Mesenchymal stem cell (in vitro differentiated cells and primary cell): ENCODE measurements at regions not wholly inside any gene's neighbourhood (a gene's known extent, or its start where the extent isn't known, plus 50 kb on each side); places are given as distances from the start of the nearest gene placed in this dataset.

ENCODE experiments used
- DNase-seq: peaks from one replicate; pipeline ENCODE4 v3.0.0-alpha.2; 2013
- H2AFZ ChIP-seq: one replicate; pipeline ENCODE4 v1.6.1; 2013; ENCODE audit warnings: low read depth, mild to moderate bottlenecking, control low read depth, inconsistent platforms, low read length, moderate library complexity
- H2AK5ac ChIP-seq: 2 replicates; pipeline ENCODE4 v1.6.1; 2013; ENCODE audit warnings: low read length, moderate library complexity, mild to moderate bottlenecking, inconsistent platforms; ENCODE audit not compliant: severe bottlenecking
- H2BK120ac ChIP-seq: one replicate; pipeline ENCODE4 v1.6.1; 2013; ENCODE audit warnings: low read depth, mild to moderate bottlenecking, inconsistent platforms, low read length, moderate library complexity
- H2BK12ac ChIP-seq, 2 experiments: one replicate each; pipeline ENCODE4 v1.6.1; 2013; ENCODE audit warnings: inconsistent platforms in 2 of 2, low read length in 2 of 2, mild to moderate bottlenecking in 2 of 2, moderate library complexity in 2 of 2, control low read depth in 1 of 2
- H2BK15ac ChIP-seq: one replicate; pipeline ENCODE4 v1.6.1; 2013; ENCODE audit warnings: mild to moderate bottlenecking, low read depth, inconsistent platforms; ENCODE audit not compliant: poor library complexity, severe bottlenecking
- H2BK5ac ChIP-seq: 2 replicates; pipeline ENCODE4 v1.6.1; 2013; ENCODE audit warnings: low read depth, mild to moderate bottlenecking, low read length, control low read depth, inconsistent platforms; ENCODE audit not compliant: poor library complexity, severe bottlenecking
- H3K14ac ChIP-seq, 2 experiments: one replicate each; pipeline ENCODE4 v1.6.1; 2013; ENCODE audit warnings: inconsistent platforms in 2 of 2, low read length in 2 of 2, control low read depth in 1 of 2, mild to moderate bottlenecking in 1 of 2, moderate library complexity in 1 of 2
- H3K18ac ChIP-seq, 2 experiments: one replicate each; pipeline ENCODE4 v1.6.1; 2013; ENCODE audit warnings: inconsistent platforms in 2 of 2, low read length in 2 of 2, control low read depth in 1 of 2, low read depth in 1 of 2, mild to moderate bottlenecking in 1 of 2
- H3K23ac ChIP-seq, 2 experiments: one replicate each; pipeline ENCODE4 v1.6.1; 2013; ENCODE audit warnings: inconsistent platforms in 2 of 2, low read length in 2 of 2, mild to moderate bottlenecking in 2 of 2, moderate library complexity in 2 of 2, control low read depth in 1 of 2
- H3K27ac ChIP-seq: 2 replicates; pipeline ENCODE4 v1.5.1; 2013; ENCODE audit warnings: mild to moderate bottlenecking, moderate library complexity, low read length, control low read depth, inconsistent platforms; ENCODE audit not compliant: poor library complexity, severe bottlenecking
- H3K27me3 ChIP-seq, 2 experiments: 2 replicates each; pipeline versions ENCODE4 v1.6.1 to v1.7.0; 2013; ENCODE audit warnings: low read length in 2 of 2, mild to moderate bottlenecking in 2 of 2, moderate library complexity in 2 of 2, control low read depth in 1 of 2, inconsistent platforms in 1 of 2; ENCODE audit not compliant: control insufficient read depth in 1 of 2, insufficient read depth in 1 of 2
- H3K36me3 ChIP-seq, 2 experiments: 2 replicates each; pipeline versions ENCODE4 v1.6.1 to v1.7.0; 2013; ENCODE audit warnings: low read length in 2 of 2, control low read depth in 1 of 2, inconsistent platforms in 1 of 2, low read depth in 1 of 2, mild to moderate bottlenecking in 1 of 2; ENCODE audit not compliant: insufficient read depth in 2 of 2, control insufficient read depth in 1 of 2
- H3K4ac ChIP-seq, 2 experiments: one replicate each; pipeline ENCODE4 v1.6.1; 2013; ENCODE audit warnings: inconsistent platforms in 2 of 2, low read length in 2 of 2, mild to moderate bottlenecking in 2 of 2, moderate library complexity in 2 of 2, control low read depth in 1 of 2, low read depth in 1 of 2
- H3K4me1 ChIP-seq: 2 replicates; pipeline ENCODE4 v1.6.1; 2013; ENCODE audit warnings: low read depth, low read length, control low read depth; ENCODE audit not compliant: control insufficient read depth, insufficient read depth
- H3K4me2 ChIP-seq: 2 replicates; pipeline ENCODE4 v1.6.1; 2013; ENCODE audit warnings: low read length, mild to moderate bottlenecking, inconsistent platforms; ENCODE audit not compliant: poor library complexity, severe bottlenecking
- H3K4me3 ChIP-seq, 2 experiments: 2 replicates each; pipeline versions ENCODE4 v1.5.1 to v1.7.0; 2013; ENCODE audit warnings: low read length in 2 of 2, mild to moderate bottlenecking in 2 of 2, control low read depth in 1 of 2, low read depth in 1 of 2; ENCODE audit not compliant: insufficient read depth in 1 of 2
- H3K79me1 ChIP-seq: replicated peaks from 2 replicates; pipeline ENCODE4 v1.6.1; 2013; ENCODE audit warnings: mild to moderate bottlenecking, control low read depth, low read length, inconsistent platforms; ENCODE audit not compliant: poor library complexity, severe bottlenecking
- H3K9ac ChIP-seq: 2 replicates; pipeline ENCODE4 v1.7.0; 2013; ENCODE audit warnings: mild to moderate bottlenecking, low read length, moderate library complexity
- H3K9me3 ChIP-seq: 2 replicates; pipeline ENCODE4 v1.7.0; 2013; ENCODE audit warnings: mild to moderate bottlenecking, low read length; ENCODE audit not compliant: control insufficient read depth
- H4K8ac ChIP-seq: one replicate; pipeline ENCODE4 v1.6.1; 2013; ENCODE audit warnings: inconsistent platforms, mild to moderate bottlenecking, low read length, moderate library complexity
- H4K91ac ChIP-seq: one replicate; pipeline ENCODE4 v1.6.1; 2013; ENCODE audit warnings: mild to moderate bottlenecking, low read length, inconsistent platforms
- WGBS: methylation state at CpG from one replicate; pipeline ENCODE4 v1.1.7; 2013; ENCODE audit warnings: mixed read lengths; 5-methylcytosine and 5-hydroxymethylcytosine counted together

GRCh38 chr16:65684230-65684629, 562.4 kb upstream of the CDH11 start:
- no peak overlapping the region for H3K4me2 ChIP-seq
- no peak overlapping the region for H3K14ac ChIP-seq
- H2BK12ac ChIP-seq = no peak overlapping the region
- H3K4ac ChIP-seq = no peak overlapping the region
- H4K91ac ChIP-seq = no peak overlapping the region
- no peaks in the 10 kb centered on the region for H3K79me1 ChIP-seq
- H3K18ac ChIP-seq = no peak overlapping the region
- no peak for DNase-seq
- H3K4me3 ChIP-seq = no peak overlapping the region
- H3K27me3 ChIP-seq = no peaks in the 10 kb centered on the region
- no peak overlapping the region for H4K8ac ChIP-seq
- no peak overlapping the region for H2AFZ ChIP-seq
- no peak overlapping the region for H2BK120ac ChIP-seq
- H3K23ac ChIP-seq = no peak overlapping the region
- no peak overlapping the region for H2AK5ac ChIP-seq
- no peak overlapping the region for H2BK15ac ChIP-seq
- H3K27ac ChIP-seq = no peak overlapping the region
- no peak overlapping the region for H3K9ac ChIP-seq
- H3K4me1 ChIP-seq = no peaks in the 10 kb centered on the region
- H2BK5ac ChIP-seq = no peak overlapping the region
- no peaks in the 10 kb centered on the region for H3K36me3 ChIP-seq
- H3K9me3 ChIP-seq = peaks cover 6% of the 10 kb centered on the region

DNA sequence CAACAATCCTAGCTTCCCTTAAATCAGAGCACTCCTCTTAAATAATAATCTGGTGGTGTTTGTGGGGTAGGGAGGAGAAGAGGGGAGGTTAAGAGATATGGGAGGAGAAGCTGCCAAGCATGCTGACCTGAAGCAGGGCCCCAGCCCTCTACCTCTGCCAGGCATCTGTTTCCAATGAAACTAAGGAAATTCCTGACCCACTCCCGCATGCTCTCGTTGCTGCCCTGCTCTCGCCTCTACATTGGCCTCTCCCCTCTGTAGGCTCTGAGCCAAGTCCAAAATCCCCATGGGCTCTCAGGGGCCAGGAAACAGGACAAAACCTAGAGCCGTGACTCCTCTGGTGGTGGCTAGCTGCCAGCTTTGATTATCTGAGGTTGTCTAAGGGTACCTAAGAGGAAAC, 559.5 kb upstream of the CDH11 start:
- Histone ChIP-seq H2BK120ac (no peak overlapping the region), H3K27me3 (no peaks in the 10 kb centered on the region), H4K8ac (no peak overlapping the region), H3K4me3 (no peak overlapping the region), H3K4me1 (no peaks in the 10 kb centered on the region), H3K4me2 (no peak overlapping the region), H3K36me3 (no peaks in the 10 kb centered on the region), H3K23ac (no peak overlapping the region), H2AK5ac (no peak overlapping the region), H3K27ac (no peak overlapping the region), H2BK5ac (no peak overlapping the region), H3K9ac (no peak overlapping the region), H3K79me1 (no peaks in the 10 kb centered on the region), H4K91ac (no peak overlapping the region), H2AFZ (no peak overlapping the region), H2BK15ac (no peak overlapping the region), H3K14ac (no peak overlapping the region), H3K9me3 (peaks cover 6% of the 10 kb centered on the region), H3K18ac (no peak overlapping the region), H2BK12ac (no peak overlapping the region), H3K4ac (no peak overlapping the region)
- 87% methylated on average over 4 of the region's 4 CpGs for WGBS
- DNase-seq = no peak

GRCh38 chr16:65679785-65680184, 557.9 kb upstream of the CDH11 start:
- Histone ChIP-seq H3K23ac (no peak overlapping the region), H2BK12ac (no peak overlapping the region), H3K79me1 (no peaks in the 10 kb centered on the region), H3K9me3 (peaks cover 6% of the 10 kb centered on the region), H3K9ac (no peak overlapping the region), H3K27ac (no peak overlapping the region), H3K4me1 (no peaks in the 10 kb centered on the region), H2AFZ (no peak overlapping the region), H3K18ac (no peak overlapping the region), H4K8ac (no peak overlapping the region), H2BK120ac (no peak overlapping the region), H3K36me3 (no peaks in the 10 kb centered on the region), H3K4me2 (no peak overlapping the region), H3K27me3 (no peaks in the 10 kb centered on the region), H2BK5ac (no peak overlapping the region), H3K4ac (no peak overlapping the region), H4K91ac (no peak overlapping the region), H3K14ac (no peak overlapping the region), H2AK5ac (no peak overlapping the region), H2BK15ac (no peak overlapping the region), H3K4me3 (no peak overlapping the region)
- 87% methylated on average over 4 of the region's 5 CpGs for WGBS
- no peak for DNase-seq

GRCh38 chr16:65675161-65675560, 553.3 kb upstream of the CDH11 start:
- no peak overlapping the region for H2AFZ ChIP-seq
- H2BK5ac ChIP-seq = no peak overlapping the region
- H3K18ac ChIP-seq = no peak overlapping the region
- H4K91ac ChIP-seq = no peak overlapping the region
- H2BK12ac ChIP-seq = no peak overlapping the region
- no peak overlapping the region for H3K23ac ChIP-seq
- H3K27ac ChIP-seq = no peak overlapping the region
- H2AK5ac ChIP-seq = no peak overlapping the region
- no peak overlapping the region for H2BK120ac ChIP-seq
- no peak overlapping the region for H2BK15ac ChIP-seq
- no peaks in the 10 kb centered on the region for H3K36me3 ChIP-seq
- no peak overlapping the region for H3K4me3 ChIP-seq
- 32% methylated on average over 1 of the region's 1 CpG for WGBS
- no peak overlapping the region for H3K4me2 ChIP-seq
- no peaks in the 10 kb centered on the region for H3K79me1 ChIP-seq
- no peaks in the 10 kb centered on the region for H3K4me1 ChIP-seq
- H3K14ac ChIP-seq = no peak overlapping the region
- H4K8ac ChIP-seq = no peak overlapping the region
- peaks cover 12% of the 10 kb centered on the region for H3K9me3 ChIP-seq
- H3K9ac ChIP-seq = no peak overlapping the region
- H3K4ac ChIP-seq = no peak overlapping the region
- no peaks in the 10 kb centered on the region for H3K27me3 ChIP-seq
- DNase-seq = no peak
